AG04449 (cell line): ENCODE measurements at regions not wholly inside any gene's neighbourhood (a gene's known extent, or its start where the extent isn't known, plus 50 kb on each side); places are given as distances from the start of the nearest gene placed in this dataset.
"Not testable (repeated sequence)": the region's sequence is repeated elsewhere in the genome, so short reads cannot be mapped to it uniquely, and the experiment has no call there.

ENCODE experiments used
- CTCF ChIA-PET: fragments of 350-600 bp; formaldehyde crosslinking; extraction: SDS; loops from one replicate; lab custom pipeline; 2021; ENCODE audit warnings: antibody characterized with exemption; lab: Yijun Ruan, JAX
- POLR2A ChIA-PET: fragments of 400-600, 350-600 bp; formaldehyde crosslinking; extraction: SDS; loops from one replicate; lab custom pipeline; 2020; ENCODE audit warnings: antibody characterized with exemption, inconsistent platforms; lab: Yijun Ruan, JAX
- DNase-seq: peaks from one replicate; pipeline ENCODE4 v3.0.0-alpha.2; 2010; ENCODE audit warnings: low read depth, low spot score
- H3K4me3 ChIP-seq: 2 replicates; pipeline ENCODE4 v1.5.1; 2011; ENCODE audit warnings: low read depth, mild to moderate bottlenecking, control low read depth, low read length
- TF ChIP-seq, protein P1 (sequence below): IDR thresholded peaks from one replicate; pipeline ENCODE4 v1.5.1; 2011; ENCODE audit warnings: mild to moderate bottlenecking, moderate library complexity, low read length, control low read depth, inconsistent platforms; ENCODE audit not compliant: insufficient read depth; ENCODE audit errors: missing control alignments

DNA sequence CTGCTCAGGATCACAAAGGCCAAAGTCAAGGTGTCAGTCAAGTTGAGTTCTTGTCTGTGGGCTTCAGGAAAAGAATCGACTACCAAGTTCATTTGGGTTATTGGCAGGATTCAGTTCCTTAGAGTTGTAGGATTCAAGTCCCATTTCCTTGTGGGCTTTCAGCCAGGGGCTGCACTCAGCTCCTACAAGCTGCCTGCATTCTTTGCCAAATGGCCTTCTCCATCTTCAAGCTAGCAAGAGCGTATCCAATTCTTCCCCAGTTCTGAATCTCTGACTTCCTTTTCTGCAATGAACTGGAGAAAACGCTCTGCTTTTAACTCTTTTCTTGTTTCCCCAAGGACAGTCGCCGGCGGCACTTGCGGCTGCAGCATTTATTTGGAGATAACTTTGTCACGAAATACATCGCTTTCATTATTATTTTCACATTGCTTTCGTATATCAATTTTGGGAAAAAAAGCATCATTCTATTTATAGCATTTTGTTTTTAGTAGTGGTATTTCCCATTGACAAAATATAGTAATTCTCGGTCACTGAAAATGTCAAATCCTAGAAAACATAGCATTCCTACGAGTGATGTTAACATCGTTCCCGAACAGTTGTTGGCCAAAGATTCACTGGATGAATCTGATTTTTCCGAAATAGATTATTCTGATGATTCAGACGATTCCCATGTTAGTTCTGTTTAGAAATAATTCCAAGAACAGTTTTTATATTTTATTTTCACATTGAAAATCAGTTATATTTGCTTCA lies 59.6 kb upstream of the SERPINE2 start:
- no peak for DNase-seq
- no peak overlapping the region for H3K4me3 ChIP-seq
- ChIA-PET CTCF (interaction anchor here (0.8 kb wide), 1 partner anchor 184 kb away, joined by 3 read pairs; no protein-coding TSS in a partner anchor), POLR2A (no interaction called here)
- TF ChIP-seq, protein P1, sequence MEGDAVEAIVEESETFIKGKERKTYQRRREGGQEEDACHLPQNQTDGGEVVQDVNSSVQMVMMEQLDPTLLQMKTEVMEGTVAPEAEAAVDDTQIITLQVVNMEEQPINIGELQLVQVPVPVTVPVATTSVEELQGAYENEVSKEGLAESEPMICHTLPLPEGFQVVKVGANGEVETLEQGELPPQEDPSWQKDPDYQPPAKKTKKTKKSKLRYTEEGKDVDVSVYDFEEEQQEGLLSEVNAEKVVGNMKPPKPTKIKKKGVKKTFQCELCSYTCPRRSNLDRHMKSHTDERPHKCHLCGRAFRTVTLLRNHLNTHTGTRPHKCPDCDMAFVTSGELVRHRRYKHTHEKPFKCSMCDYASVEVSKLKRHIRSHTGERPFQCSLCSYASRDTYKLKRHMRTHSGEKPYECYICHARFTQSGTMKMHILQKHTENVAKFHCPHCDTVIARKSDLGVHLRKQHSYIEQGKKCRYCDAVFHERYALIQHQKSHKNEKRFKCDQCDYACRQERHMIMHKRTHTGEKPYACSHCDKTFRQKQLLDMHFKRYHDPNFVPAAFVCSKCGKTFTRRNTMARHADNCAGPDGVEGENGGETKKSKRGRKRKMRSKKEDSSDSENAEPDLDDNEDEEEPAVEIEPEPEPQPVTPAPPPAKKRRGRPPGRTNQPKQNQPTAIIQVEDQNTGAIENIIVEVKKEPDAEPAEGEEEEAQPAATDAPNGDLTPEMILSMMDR, result no peak

DNA sequence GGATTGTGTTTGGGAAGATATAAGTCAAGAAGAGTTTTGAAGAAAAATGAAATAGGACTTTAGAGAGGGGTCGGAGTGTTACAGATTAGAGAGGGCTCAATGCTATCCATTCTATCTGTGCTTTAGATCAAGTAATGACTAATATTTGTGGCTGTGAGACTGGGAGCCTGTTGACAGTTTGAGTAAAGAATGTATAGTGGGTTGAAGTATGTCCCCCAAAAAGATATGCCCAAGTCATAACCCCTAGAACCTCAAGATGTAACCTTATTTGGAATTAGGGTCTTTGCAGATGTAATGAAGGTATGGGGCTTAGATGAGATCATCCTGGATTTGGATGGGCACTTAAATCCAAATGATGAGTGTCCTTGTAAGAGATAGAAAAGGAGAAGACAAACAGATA lies 55.3 kb upstream of the SERPINE2 start:
- CTCF ChIA-PET, result interaction anchor here (1.1 kb wide), 1 partner anchor 190 kb away, joined by 4 read pairs; no protein-coding TSS in a partner anchor
- POLR2A ChIA-PET, result no interaction called here
- TF ChIP-seq, protein P1, result no peak
- DNase-seq, result no peak
- no peak overlapping the region for H3K4me3 ChIP-seq

DNA sequence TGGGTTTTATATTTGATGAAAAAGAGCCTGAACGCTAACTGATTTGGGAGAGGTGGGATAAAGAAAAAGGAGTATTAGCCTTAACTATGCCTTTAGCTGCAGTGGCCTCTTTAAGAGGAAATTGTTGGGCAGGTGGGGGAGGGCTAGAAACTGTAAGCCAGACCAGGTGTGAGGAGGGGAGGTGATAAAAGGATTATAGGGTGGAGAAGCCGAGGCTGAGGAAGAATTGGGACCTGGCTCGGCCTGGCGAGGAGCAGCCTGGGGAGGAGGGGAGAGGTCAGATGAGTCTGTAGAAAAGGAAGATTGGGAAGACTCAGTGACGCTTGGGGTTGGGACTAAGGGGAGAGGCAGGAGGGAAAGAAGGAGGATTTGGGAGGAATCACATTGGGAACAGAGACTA lies 52.6 kb upstream of the SERPINE2 start:
- POLR2A ChIA-PET, CTCF ChIA-PET, H3K4me3 ChIP-seq, DNase-seq: not testable (repeated sequence)

DNA sequence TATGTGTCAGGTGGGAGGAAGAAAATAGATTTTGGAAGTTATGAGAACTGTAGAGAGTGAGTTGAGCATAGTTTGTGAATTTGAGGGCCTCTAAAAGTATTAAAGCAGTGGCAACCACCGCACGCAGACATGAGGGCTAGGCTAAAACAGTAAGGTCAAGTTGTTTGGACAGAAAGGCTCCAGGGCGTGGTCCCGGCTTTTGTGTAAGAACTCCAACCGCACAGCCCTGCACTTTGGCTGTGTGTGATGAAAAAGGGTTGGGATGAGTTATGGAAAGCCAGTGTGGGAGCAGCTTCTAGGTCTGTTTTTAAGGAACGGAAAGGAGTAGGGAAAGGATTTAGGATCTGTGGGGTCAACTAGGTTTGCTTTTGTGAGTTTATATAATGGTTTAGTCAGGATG lies 50.5 kb upstream of the SERPINE2 start:
- H3K4me3 ChIP-seq, DNase-seq, CTCF ChIA-PET, POLR2A ChIA-PET: not testable (repeated sequence)
